ENCODE measurements at regions not wholly inside any gene's neighbourhood (a gene's known extent, or its start where the extent isn't known, plus 50 kb on each side); places are given as distances from the start of the nearest gene placed in this dataset.
A peak's percentile ranks its signal among the peaks of the same experiment; 100 is the strongest.

GRCh38 chr17:15177343-15177742 is 87.8 kb downstream of the PMP22 start:
- Mint-ChIP-seq H3K4me3 (no peak overlapping the region), H3K9me3 (no peaks in the 10 kb centered on the region), H3K4me1 (no peaks in the 10 kb centered on the region), H3K27ac (no peak overlapping the region), H3K27me3 (peaks cover 24% of the 10 kb centered on the region)
- DNase-seq (no peak), ATAC-seq (no peak)

- Mint-ChIP-seq H3K27me3 (peaks cover 34% of the 10 kb centered on the region), H3K9me3 (no peaks in the 10 kb centered on the region), H3K27ac (no peak overlapping the region), H3K4me1 (no peaks in the 10 kb centered on the region), H3K4me3 (no peak overlapping the region)
- ATAC-seq (no peak), DNase-seq (no peak)
Observed at GRCh38 chr17:15175356-15175755, 89.8 kb downstream of the PMP22 start.

GRCh38 chr17:15171167-15172047 is 93.7 kb downstream of the PMP22 start:
- DNase-seq: peak; percentile 9 to 24

GRCh38 chr17:15169676-15170075 is 95.5 kb downstream of the PMP22 start:
- ATAC-seq: no peak

More at GRCh38 chr17:15171167-15172047, 93.7 kb downstream of the PMP22 start:
- no peak for ATAC-seq
- Mint-ChIP-seq H3K4me1 (no peaks in the 10 kb centered on the region), H3K4me3 (no peak overlapping the region), H3K9me3 (no peaks in the 10 kb centered on the region), H3K27me3 (peaks cover 34% of the 10 kb centered on the region), H3K27ac (no peak overlapping the region)

GRCh38 chr17:15168379-15168778 is 96.7 kb downstream of the PMP22 start:
- peaks cover 31% of the 10 kb centered on the region for H3K27me3 Mint-ChIP-seq
- no peak for ATAC-seq
- no peaks in the 10 kb centered on the region for H3K4me1 Mint-ChIP-seq
- DNase-seq: no peak
- no peaks in the 10 kb centered on the region for H3K9me3 Mint-ChIP-seq
- H3K27ac Mint-ChIP-seq: no peak overlapping the region
- H3K4me3 Mint-ChIP-seq: no peak overlapping the region

More at GRCh38 chr17:15169676-15170075, 95.5 kb downstream of the PMP22 start:
- no peak overlapping the region for H3K27ac Mint-ChIP-seq
- no peak overlapping the region for H3K4me3 Mint-ChIP-seq
- peaks cover 32% of the 10 kb centered on the region for H3K27me3 Mint-ChIP-seq
- no peak for DNase-seq
- H3K4me1 Mint-ChIP-seq: no peaks in the 10 kb centered on the region
- no peaks in the 10 kb centered on the region for H3K9me3 Mint-ChIP-seq

- no peak overlapping the region for H3K4me3 Mint-ChIP-seq
- DNase-seq: no peak
- ATAC-seq: no peak
- H3K4me1 Mint-ChIP-seq: no peaks in the 10 kb centered on the region
- peaks cover 47% of the 10 kb centered on the region for H3K27me3 Mint-ChIP-seq
- H3K27ac Mint-ChIP-seq: no peak overlapping the region
- H3K9me3 Mint-ChIP-seq: no peaks in the 10 kb centered on the region
Observed at GRCh38 chr17:15161395-15161794, 103.7 kb downstream of the PMP22 start.

- DNase-seq (no peak), ATAC-seq (no peak)
- H3K4me1 Mint-ChIP-seq: no peaks in the 10 kb centered on the region
- H3K9me3 Mint-ChIP-seq: no peaks in the 10 kb centered on the region
- peaks cover 48% of the 10 kb centered on the region for H3K27me3 Mint-ChIP-seq
- H3K4me3 Mint-ChIP-seq: no peak overlapping the region
- no peak overlapping the region for H3K27ac Mint-ChIP-seq
Observed at GRCh38 chr17:15157051-15157450, 108.1 kb downstream of the PMP22 start.

- ATAC-seq (no peak), DNase-seq (no peak)
- Mint-ChIP-seq H3K9me3 (no peaks in the 10 kb centered on the region), H3K27ac (no peak overlapping the region), H3K4me1 (no peaks in the 10 kb centered on the region), H3K4me3 (no peak overlapping the region), H3K27me3 (peaks cover 48% of the 10 kb centered on the region)
Observed at GRCh38 chr17:15154618-15155017, 110.5 kb downstream of the PMP22 start.

- Mint-ChIP-seq H3K4me3 (no peak overlapping the region), H3K9me3 (peaks cover 0 to 6% of the 10 kb centered on the region in 2 donors), H3K27me3 (peaks cover 12% of the 10 kb centered on the region), H3K4me1 (no peaks in the 10 kb centered on the region), H3K27ac (no peak overlapping the region)
- DNase-seq (no peak), ATAC-seq (no peak)
Observed at GRCh38 chr17:15145621-15146020, 119.5 kb downstream of the PMP22 start.

GRCh38 chr17:15143524-15143923 is 121.6 kb downstream of the PMP22 start:
- H3K4me1 Mint-ChIP-seq: no peaks in the 10 kb centered on the region
- H3K9me3 Mint-ChIP-seq: peaks cover 0 to 6% of the 10 kb centered on the region in 2 donors
- DNase-seq (no peak), ATAC-seq (no peak)
- peaks cover 19% of the 10 kb centered on the region for H3K27me3 Mint-ChIP-seq
- no peak overlapping the region for H3K4me3 Mint-ChIP-seq
- no peak overlapping the region for H3K27ac Mint-ChIP-seq

GRCh38 chr17:15134363-15134762 is 130.8 kb downstream of the PMP22 start:
- H3K4me1 Mint-ChIP-seq: peaks cover 6% of the 10 kb centered on the region
- DNase-seq (no peak), ATAC-seq (no peak)
- H3K27me3 Mint-ChIP-seq: no peaks in the 10 kb centered on the region
- H3K9me3 Mint-ChIP-seq: no peaks in the 10 kb centered on the region
- no peak overlapping the region for H3K4me3 Mint-ChIP-seq
- peak overlapping the region in 1 of 2 donors; percentile 15 for H3K27ac Mint-ChIP-seq

- Mint-ChIP-seq H3K4me1 (peaks cover 6% of the 10 kb centered on the region), H3K4me3 (no peak overlapping the region), H3K9me3 (no peaks in the 10 kb centered on the region), H3K27ac (peak overlapping the region in 1 of 2 donors; percentile 15), H3K27me3 (no peaks in the 10 kb centered on the region)
- no peak for DNase-seq
- ATAC-seq: no peak
Observed at GRCh38 chr17:15133826-15134225, 131.3 kb downstream of the PMP22 start.

- peaks cover 4% of the 10 kb centered on the region for H3K4me1 Mint-ChIP-seq
- H3K4me3 Mint-ChIP-seq: no peak overlapping the region
- H3K27me3 Mint-ChIP-seq: no peaks in the 10 kb centered on the region
- DNase-seq: no peak
- ATAC-seq: no peak
- no peak overlapping the region for H3K27ac Mint-ChIP-seq
- no peaks in the 10 kb centered on the region for H3K9me3 Mint-ChIP-seq
Observed at GRCh38 chr17:15133143-15133542, 132.0 kb downstream of the PMP22 start.

- H3K4me1 Mint-ChIP-seq: no peaks in the 10 kb centered on the region
- no peak overlapping the region for H3K27ac Mint-ChIP-seq
- no peak overlapping the region for H3K4me3 Mint-ChIP-seq
- ATAC-seq (no peak), DNase-seq (no peak)
- H3K9me3 Mint-ChIP-seq: no peaks in the 10 kb centered on the region
- H3K27me3 Mint-ChIP-seq: peaks cover 8% of the 10 kb centered on the region
Observed at GRCh38 chr17:15130426-15130825, 134.7 kb downstream of the PMP22 start.

GRCh38 chr17:15129986-15130385 is 135.1 kb downstream of the PMP22 start:
- DNase-seq: no peak
- no peak for ATAC-seq
- H3K27ac Mint-ChIP-seq: no peak overlapping the region
- no peak overlapping the region for H3K4me3 Mint-ChIP-seq
- H3K9me3 Mint-ChIP-seq: no peaks in the 10 kb centered on the region
- H3K27me3 Mint-ChIP-seq: peaks cover 8% of the 10 kb centered on the region
- no peaks in the 10 kb centered on the region for H3K4me1 Mint-ChIP-seq

- ATAC-seq: no peak
Observed at GRCh38 chr17:15124746-15125145, 140.4 kb downstream of the PMP22 start.

GRCh38 chr17:15124264-15124595 is 140.9 kb downstream of the PMP22 start:
- no peak for ATAC-seq
- H3K27ac Mint-ChIP-seq: no peak overlapping the region
- no peak for DNase-seq

More at GRCh38 chr17:15124746-15125145, 140.4 kb downstream of the PMP22 start:
- no peaks in the 10 kb centered on the region for H3K4me1 Mint-ChIP-seq
- peaks cover 8% of the 10 kb centered on the region for H3K27me3 Mint-ChIP-seq
- H3K27ac Mint-ChIP-seq: no peak overlapping the region
- H3K9me3 Mint-ChIP-seq: no peaks in the 10 kb centered on the region
- no peak for DNase-seq
- H3K4me3 Mint-ChIP-seq: no peak overlapping the region

More at GRCh38 chr17:15124264-15124595, 140.9 kb downstream of the PMP22 start:
- Mint-ChIP-seq H3K4me3 (no peak overlapping the region), H3K4me1 (no peaks in the 10 kb centered on the region), H3K9me3 (no peaks in the 10 kb centered on the region), H3K27me3 (peaks cover 10% of the 10 kb centered on the region)

Data from stimulated activated naive CD8-positive, alpha-beta T cell treated with anti-CD3 and anti-CD28 coated beads, Interleukin-15, amount 100 ng/mL, for 72 hours (primary cell).